GM20431 (cell line): ENCODE measurements at regions not wholly inside any gene's neighbourhood (a gene's known extent, or its start where the extent isn't known, plus 50 kb on each side); places are given as distances from the start of the nearest gene placed in this dataset.

Experiments
- in situ Hi-C: fragments of 300-500 bp; cut with MseI, MboI; formaldehyde crosslinking; loops from one replicate; pipeline ENCODE4 v1.15.0; 2020; ENCODE audit warnings: low sequenced_read_pairs; ENCODE audit not compliant: unreplicated experiment

GRCh38 chr11:128208329-128209137 is 378.8 kb downstream of the ETS1 start:
- in situ Hi-C loops, result no loop called here

- in situ Hi-C loops, result no loop called here
These were observed 379.5 kb downstream of the ETS1 start for GRCh38 chr11:128207861-128208321.

- in situ Hi-C loops, result no loop called here
These were observed 380.9 kb downstream of the ETS1 start for GRCh38 chr11:128206461-128206860.

DNA sequence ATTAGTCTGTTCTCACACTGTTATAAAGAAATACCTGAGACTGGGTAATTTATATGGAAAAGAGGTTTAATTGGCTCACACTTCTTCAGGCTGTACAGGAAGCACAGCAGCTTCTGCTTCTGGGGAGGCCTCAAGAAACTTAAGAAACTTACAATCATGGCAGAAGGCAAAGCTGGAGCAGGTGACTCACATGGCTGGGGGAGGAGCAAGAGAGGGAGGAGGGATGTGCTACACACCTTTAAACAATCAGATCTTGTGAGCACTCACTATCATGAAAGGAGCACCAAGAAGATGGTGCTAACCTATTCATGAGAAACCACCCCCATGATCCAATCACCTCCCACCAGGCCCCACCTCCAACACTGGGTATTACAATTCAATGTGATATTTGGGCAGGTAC is 381.6 kb downstream of the ETS1 start:
- in situ Hi-C loops, result no loop called here

DNA sequence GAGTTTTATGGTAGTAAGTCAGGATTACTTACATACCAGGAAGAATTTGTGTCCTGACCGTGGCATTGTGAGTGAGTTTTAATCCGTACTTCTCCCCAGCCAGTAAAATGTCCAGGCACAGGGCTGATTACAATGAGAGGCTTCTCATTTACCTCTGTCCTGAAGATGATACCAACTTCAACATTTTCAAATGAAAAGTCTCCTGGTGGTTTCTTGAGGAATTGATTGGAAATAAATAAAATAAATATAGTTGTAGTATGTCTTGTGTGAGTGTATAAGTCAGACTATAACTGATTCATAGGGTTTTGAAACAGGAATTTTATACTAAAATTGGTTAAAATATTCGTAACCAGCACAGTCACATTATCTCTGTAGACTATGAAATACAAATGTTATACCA is 382.5 kb downstream of the ETS1 start:
- in situ Hi-C loops, result no loop called here

DNA sequence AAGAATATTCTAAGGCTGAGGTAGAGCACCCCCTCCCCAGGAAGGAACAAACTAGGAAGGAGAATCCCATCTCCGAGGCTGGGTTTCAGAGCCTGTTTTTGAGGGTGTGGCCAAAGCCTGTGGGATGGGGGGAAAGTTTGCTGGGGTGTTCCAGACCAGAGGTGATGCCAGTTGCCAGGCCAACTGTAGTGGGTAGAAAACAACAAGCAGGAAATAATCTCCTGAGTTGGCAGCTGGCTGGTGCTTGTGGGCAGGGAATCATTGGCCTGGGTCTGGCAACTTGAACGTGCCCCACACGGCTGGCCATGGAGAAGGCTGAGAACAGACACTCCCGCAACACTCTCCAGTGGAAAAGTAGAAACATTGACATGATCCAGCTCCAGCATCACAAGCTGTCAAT is 385.6 kb downstream of the ETS1 start:
- in situ Hi-C loops, result no loop called here

DNA sequence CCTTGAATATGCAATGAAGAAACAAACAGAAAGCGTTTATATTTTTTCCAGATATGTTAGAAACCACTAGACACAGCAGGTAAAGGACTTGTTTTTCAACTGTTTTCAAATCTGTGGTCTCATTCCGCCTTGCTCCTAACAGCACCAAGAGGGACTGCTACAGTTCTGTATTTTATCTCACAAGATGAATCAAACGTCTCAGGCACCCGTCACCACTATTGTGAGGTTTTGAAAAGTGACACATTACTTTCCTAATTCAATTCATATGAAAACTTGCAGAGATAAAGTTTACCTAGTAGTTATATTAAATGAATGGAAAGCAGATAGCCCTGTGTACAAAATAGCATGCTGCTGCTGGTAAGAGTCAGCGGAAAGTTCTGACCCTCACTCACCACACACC is 386.3 kb downstream of the ETS1 start:
- in situ Hi-C loops, result no loop called here

- in situ Hi-C loops, result no loop called here
These were observed 386.9 kb downstream of the ETS1 start for GRCh38 chr11:128200467-128200866.

- in situ Hi-C loops, result no loop called here
These were observed 389.1 kb downstream of the ETS1 start for GRCh38 chr11:128198216-128198772.

- in situ Hi-C loops, result no loop called here
These were observed 391.1 kb downstream of the ETS1 start for GRCh38 chr11:128196235-128196634.

DNA sequence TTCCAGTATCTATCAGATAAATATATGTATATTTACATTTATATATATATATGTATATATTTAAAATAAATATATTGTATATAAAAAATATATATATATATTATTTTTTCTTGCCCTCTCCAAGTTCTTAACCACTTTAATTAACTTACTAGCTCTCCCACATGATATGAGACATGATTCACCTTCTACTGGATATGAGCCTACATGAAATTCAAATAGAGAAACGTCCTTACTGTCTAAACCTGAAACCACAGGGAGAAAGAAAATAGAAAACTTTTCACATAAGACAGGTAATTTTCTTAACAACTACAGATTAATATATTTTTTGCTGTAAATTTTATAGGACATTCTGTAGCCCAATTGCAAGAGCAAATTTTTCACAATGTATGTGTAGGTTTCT is 391.6 kb downstream of the ETS1 start:
- in situ Hi-C loops, result no loop called here

GRCh38 chr11:128195057-128195751 is 392.2 kb downstream of the ETS1 start:
- in situ Hi-C loops, result no loop called here

GRCh38 chr11:128194216-128194615 is 393.1 kb downstream of the ETS1 start:
- in situ Hi-C loops, result no loop called here

DNA sequence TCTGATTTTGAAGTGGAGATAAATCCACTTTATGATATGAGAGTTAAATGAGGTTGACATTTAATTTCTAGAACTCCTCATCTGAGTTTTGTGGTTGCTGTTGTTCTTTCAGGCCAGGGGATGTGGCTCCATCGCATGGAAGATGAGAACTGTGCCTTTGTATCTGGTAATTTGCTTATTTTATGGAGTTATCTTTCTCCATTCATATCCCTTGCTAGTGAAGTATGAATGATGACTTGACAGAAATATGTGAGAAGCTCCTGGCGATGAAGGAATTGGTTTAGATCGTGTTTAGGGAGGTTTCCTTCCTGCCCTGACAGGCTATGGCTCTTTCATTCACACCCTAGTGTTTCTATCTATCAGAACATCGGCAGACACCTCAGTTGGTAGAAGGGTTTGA is 393.7 kb downstream of the ETS1 start:
- in situ Hi-C loops, result no loop called here

DNA sequence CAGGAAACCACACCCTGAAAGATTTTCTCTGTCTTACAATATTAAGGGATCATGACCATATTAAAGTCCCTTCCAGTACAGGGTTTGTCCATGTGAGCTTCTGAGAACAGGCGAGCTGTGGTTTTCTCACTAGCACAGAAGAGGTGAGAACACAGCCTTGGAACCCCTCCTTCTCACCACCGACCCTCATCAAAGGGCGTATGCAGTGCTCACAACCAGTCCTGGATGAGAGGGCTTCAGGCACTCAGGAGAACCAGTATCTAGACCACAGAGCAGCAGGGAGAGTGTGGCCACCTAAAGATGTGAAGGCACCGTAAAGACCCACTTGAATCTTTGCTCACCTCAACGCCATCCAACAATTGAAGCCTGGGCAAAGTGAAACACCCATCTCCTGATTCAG is 397.0 kb downstream of the ETS1 start:
- in situ Hi-C loops, result no loop called here

DNA sequence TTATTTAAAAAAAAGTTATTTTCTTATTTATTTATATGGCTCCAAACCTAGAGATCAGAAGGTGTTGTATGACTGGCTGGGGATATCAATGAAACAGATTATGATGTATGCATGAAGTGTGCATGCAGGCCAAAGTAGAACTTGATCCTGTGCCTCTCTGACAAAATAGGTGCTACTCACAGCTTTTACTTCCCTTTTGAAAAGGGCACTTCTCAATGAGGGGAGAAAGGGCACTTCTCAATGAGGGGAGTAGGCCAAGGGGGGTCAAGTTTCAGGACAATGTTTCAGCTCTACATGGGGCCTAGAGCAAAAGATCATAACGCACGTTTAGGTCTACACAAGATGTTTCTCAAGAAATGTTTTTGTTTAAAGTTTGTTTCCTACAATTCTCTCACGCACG is 397.5 kb downstream of the ETS1 start:
- in situ Hi-C loops, result no loop called here

- in situ Hi-C loops, result no loop called here
These were observed 398.9 kb downstream of the ETS1 start for GRCh38 chr11:128188346-128189004.

DNA sequence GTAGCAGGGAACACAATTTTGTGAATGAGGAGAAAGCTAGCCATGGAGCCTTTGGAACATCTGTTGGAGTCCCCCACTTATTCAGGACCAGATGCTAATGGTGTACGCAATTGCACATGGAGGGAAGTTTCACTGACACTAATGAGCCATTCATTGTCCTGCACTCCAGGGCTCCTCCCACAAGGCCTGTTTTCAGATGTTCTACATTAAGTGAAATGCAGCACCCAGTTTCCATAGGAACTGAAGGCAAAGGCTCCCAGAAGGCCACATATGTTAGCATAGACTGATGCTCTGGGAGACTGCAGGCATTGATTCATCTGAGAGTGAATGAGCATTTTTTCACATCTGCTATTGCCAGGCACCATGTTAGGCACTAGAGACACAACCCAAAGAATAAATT is 399.5 kb downstream of the ETS1 start:
- in situ Hi-C loops, result no loop called here

DNA sequence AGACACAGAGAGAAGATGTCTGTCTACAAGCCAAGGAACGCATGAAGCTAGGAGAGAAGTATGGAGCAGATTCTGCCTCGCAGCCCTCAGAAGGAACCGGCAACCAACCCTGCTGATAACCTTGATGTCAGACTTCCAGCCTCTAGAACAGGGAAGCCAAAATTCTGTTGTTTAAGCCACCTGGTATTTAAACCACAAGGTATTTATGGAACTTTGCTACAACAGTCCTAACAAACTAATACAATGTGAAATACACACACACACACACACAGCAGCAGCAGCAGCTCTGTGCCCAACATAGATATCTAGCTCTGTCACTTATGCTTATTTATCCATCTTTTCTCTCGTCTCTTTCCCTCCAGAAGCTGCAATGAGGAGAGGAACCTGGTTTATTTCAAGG is 400.0 kb downstream of the ETS1 start:
- in situ Hi-C loops, result no loop called here

DNA sequence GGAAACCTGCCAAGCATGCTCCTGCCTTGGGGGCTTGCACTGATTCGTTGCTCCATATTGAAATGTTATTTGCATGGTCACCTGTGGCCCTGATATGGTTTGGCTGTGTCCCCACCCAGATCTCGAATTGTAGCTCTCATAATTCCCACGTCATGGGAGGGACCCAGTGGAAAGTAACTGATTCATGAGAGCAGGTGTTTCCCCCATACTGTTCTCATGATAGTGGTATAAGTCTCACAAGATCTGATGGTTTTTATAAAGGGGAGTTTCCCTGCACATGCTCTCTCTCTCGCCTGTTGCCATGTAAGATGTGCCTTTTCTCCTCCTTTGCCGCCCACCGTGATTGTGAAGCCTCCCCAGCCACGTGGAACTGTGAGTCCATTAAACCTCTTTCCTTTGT is 402.4 kb downstream of the ETS1 start:
- in situ Hi-C loops, result no loop called here

DNA sequence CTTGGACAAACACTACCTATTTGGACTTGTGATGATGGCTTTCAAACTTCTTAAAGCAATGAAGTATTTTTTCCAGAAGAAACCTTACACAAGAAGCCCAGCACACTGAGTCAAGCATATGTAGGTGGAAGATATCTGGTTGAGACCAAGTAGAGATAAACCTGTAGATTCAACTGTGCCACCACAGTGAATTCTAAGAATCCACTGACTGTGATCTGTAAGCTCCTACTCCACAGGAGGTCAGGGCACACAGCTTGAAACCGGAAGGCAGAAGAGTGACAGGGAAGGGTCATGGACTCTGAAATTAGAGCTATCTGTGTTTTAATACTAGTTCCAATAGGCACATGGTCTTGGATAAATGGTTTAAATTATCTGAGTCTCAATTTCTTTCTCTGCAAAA is 404.5 kb downstream of the ETS1 start:
- in situ Hi-C loops, result no loop called here
